ENCODE measurements at regions not wholly inside any gene's neighbourhood (a gene's known extent, or its start where the extent isn't known, plus 50 kb on each side); places are given as distances from the start of the nearest gene placed in this dataset.
"Not testable (repeated sequence)": the region's sequence is repeated elsewhere in the genome, so short reads cannot be mapped to it uniquely, and the experiment has no call there.

DNA sequence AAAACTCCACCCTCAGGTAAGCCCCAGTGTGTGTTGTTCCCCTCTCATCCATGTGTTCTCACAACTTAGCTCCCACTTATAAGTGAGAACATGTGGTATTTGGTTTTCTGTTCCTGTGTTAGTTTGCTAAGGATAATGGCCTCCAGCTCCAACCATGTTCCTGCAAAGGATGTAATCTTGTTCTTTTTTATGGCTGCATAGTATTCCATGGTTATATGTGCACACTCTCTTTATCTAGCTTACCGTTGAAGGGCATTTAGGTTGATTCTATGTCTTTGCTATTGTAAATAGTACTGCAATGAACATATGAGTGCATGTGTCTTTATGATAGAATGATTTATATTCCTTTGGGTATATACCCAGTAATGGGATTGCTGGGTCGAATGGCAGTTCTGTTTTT is 124.4 kb upstream of the RANBP3L start:
- TF ChIP-seq, protein P1, sequence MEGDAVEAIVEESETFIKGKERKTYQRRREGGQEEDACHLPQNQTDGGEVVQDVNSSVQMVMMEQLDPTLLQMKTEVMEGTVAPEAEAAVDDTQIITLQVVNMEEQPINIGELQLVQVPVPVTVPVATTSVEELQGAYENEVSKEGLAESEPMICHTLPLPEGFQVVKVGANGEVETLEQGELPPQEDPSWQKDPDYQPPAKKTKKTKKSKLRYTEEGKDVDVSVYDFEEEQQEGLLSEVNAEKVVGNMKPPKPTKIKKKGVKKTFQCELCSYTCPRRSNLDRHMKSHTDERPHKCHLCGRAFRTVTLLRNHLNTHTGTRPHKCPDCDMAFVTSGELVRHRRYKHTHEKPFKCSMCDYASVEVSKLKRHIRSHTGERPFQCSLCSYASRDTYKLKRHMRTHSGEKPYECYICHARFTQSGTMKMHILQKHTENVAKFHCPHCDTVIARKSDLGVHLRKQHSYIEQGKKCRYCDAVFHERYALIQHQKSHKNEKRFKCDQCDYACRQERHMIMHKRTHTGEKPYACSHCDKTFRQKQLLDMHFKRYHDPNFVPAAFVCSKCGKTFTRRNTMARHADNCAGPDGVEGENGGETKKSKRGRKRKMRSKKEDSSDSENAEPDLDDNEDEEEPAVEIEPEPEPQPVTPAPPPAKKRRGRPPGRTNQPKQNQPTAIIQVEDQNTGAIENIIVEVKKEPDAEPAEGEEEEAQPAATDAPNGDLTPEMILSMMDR (IDR thresholded peaks at IDR 0.05): not testable (repeated sequence)
- TF ChIP-seq POLR2A (IDR thresholded peaks at IDR 0.05): not testable (repeated sequence)

All from lower leg skin (tissue), 3 donors.